Sigmoid colon (tissue), 4 donors: ENCODE measurements at regions not wholly inside any gene's neighbourhood (a gene's known extent, or its start where the extent isn't known, plus 50 kb on each side); places are given as distances from the start of the nearest gene placed in this dataset.

Experiments used
- EP300 ChIP-seq, 4 donors: sonication (generic); formaldehyde crosslinking; IDR thresholded peaks; one replicate each; pipeline ENCODE4 v1.6.1; 2017; ENCODE audit warnings: antibody characterized with exemption in 4 of 4
- POLR2A ChIP-seq, 2 donors: fragments of 450-650 bp; IDR thresholded peaks; one replicate each; pipeline ENCODE4 v1.6.1; 2016; ENCODE audit warnings: antibody characterized with exemption in 2 of 2, mild to moderate bottlenecking in 2 of 2, moderate library complexity in 2 of 2
- POLR2AphosphoS5 ChIP-seq, 4 donors: sonication (generic); formaldehyde crosslinking; IDR thresholded peaks; one replicate each; pipeline ENCODE4 v1.6.1; 2017; ENCODE audit warnings: antibody characterized with exemption in 4 of 4
- TF ChIP-seq, protein P1 (sequence below), 4 experiments: fragments of 450-650 bp in 3 of 4; fragments of 200-600 bp in 1 of 4; IDR thresholded peaks; one replicate each; pipeline ENCODE4 v1.5.1; 2016 to 2019; ENCODE audit warnings: antibody characterized with exemption in 4 of 4, mild to moderate bottlenecking in 3 of 4, moderate library complexity in 2 of 4

DNA sequence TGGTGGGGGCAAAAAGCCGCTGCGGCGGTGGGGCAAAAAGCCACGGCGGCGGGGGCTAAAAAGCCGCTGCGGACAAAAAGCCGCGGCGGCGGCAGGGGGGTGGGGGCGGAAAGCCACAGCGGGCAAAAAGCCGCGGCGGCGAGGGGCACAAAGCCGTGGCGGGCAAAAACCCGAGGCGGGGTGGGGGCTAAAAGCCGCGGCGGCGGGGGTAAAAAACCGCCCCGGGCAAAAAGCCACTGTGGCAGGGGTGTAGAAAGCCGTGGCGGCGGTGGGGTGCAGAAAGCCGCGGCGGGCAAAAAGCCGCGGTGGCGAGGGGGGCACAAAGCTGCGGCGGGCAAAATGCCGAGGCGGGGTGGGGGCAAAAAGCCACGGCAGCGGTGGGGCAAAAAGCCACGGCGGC lies 3901.8 kb downstream of the SRGAP2C start:
- TF ChIP-seq, protein P1, sequence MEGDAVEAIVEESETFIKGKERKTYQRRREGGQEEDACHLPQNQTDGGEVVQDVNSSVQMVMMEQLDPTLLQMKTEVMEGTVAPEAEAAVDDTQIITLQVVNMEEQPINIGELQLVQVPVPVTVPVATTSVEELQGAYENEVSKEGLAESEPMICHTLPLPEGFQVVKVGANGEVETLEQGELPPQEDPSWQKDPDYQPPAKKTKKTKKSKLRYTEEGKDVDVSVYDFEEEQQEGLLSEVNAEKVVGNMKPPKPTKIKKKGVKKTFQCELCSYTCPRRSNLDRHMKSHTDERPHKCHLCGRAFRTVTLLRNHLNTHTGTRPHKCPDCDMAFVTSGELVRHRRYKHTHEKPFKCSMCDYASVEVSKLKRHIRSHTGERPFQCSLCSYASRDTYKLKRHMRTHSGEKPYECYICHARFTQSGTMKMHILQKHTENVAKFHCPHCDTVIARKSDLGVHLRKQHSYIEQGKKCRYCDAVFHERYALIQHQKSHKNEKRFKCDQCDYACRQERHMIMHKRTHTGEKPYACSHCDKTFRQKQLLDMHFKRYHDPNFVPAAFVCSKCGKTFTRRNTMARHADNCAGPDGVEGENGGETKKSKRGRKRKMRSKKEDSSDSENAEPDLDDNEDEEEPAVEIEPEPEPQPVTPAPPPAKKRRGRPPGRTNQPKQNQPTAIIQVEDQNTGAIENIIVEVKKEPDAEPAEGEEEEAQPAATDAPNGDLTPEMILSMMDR (IDR thresholded peaks at IDR 0.05): no peak
- TF ChIP-seq POLR2AphosphoS5 (IDR thresholded peaks at IDR 0.05): no peak
- no peak for TF ChIP-seq EP300 (IDR thresholded peaks at IDR 0.05)
- no peak for TF ChIP-seq POLR2A (IDR thresholded peaks at IDR 0.05)
